ENCODE measurements at regions not wholly inside any gene's neighbourhood (a gene's known extent, or its start where the extent isn't known, plus 50 kb on each side); places are given as distances from the start of the nearest gene placed in this dataset.

DNA sequence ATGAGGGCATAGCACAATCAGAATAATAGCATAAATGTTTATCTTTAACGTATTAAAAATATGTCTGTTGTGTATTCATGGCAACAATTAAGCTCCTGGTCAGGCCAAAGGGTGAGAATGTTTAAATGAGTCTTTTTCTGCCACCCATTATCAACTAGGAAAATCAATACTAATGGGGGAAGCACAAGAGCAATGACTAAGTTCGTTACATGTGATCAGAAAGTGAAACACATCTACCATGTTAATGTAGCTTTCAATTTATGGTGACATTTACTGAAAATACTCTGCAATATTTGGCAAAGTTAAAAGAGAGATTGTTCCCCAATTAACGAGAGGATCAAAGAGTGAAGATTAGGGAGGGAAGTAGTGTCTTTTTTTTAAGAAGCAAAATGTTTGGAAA, 143.7 kb downstream of the NAA11 start:
- TF ChIP-seq, protein P1, sequence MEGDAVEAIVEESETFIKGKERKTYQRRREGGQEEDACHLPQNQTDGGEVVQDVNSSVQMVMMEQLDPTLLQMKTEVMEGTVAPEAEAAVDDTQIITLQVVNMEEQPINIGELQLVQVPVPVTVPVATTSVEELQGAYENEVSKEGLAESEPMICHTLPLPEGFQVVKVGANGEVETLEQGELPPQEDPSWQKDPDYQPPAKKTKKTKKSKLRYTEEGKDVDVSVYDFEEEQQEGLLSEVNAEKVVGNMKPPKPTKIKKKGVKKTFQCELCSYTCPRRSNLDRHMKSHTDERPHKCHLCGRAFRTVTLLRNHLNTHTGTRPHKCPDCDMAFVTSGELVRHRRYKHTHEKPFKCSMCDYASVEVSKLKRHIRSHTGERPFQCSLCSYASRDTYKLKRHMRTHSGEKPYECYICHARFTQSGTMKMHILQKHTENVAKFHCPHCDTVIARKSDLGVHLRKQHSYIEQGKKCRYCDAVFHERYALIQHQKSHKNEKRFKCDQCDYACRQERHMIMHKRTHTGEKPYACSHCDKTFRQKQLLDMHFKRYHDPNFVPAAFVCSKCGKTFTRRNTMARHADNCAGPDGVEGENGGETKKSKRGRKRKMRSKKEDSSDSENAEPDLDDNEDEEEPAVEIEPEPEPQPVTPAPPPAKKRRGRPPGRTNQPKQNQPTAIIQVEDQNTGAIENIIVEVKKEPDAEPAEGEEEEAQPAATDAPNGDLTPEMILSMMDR (IDR thresholded peaks at IDR 0.05), result no peak
- no peak for TF ChIP-seq POLR2A (IDR thresholded peaks at IDR 0.05)
